PC-9 (cell line): ENCODE measurements at regions not wholly inside any gene's neighbourhood (a gene's known extent, or its start where the extent isn't known, plus 50 kb on each side); places are given as distances from the start of the nearest gene placed in this dataset.

Source experiments
- BruUV-seq: library from RNA; stranded (reverse); fragments of 400-500 nt; replicated peaks from 2 replicates; lab custom pipeline; 2021; lab: Mats Ljungman, UMichigan
- CTCF ChIA-PET: fragments of 300-600 bp; sonication (Branson Sonifier 250); formaldehyde crosslinking; loops from one replicate; lab custom pipeline; 2022; ENCODE audit warnings: antibody characterized with exemption; lab: Charles Lee
- POLR2A ChIA-PET: fragments of 300-600 bp; sonication (Branson Sonifier 250); formaldehyde crosslinking; loops from one replicate; lab custom pipeline; 2022; ENCODE audit warnings: antibody characterized with exemption; ENCODE audit not compliant: unreplicated experiment; lab: Charles Lee
- DNase-seq, 2 experiments: peaks; one replicate each; pipeline versions ENCODE4 v3.0.0 to v3.0.0-alpha.2; 2015 to 2022; ENCODE audit warnings: mixed read lengths in 1 of 2
- H2AFZ ChIP-seq: fragments of 200-600 bp; sonication (generic); 2 replicates; pipeline ENCODE4 v1.8.1; 2017; ENCODE audit warnings: antibody characterized with exemption
- H3F3A ChIP-seq: fragments of 200-600 bp; sonication (generic); 2 replicates; pipeline ENCODE4 v1.8.1; 2017; ENCODE audit warnings: antibody characterized with exemption, mild to moderate bottlenecking, low read depth; ENCODE audit not compliant: insufficient read depth
- H3K27ac ChIP-seq: fragments of 200-600 bp; sonication (generic); 2 replicates; pipeline ENCODE4 v1.6.1; 2016; ENCODE audit warnings: mixed run types
- H3K27me3 ChIP-seq: fragments of 200-600 bp; sonication (generic); 2 replicates; pipeline ENCODE4 v1.6.1; 2016; ENCODE audit warnings: low read depth, mixed run types; ENCODE audit not compliant: insufficient read depth
- H3K36me3 ChIP-seq: fragments of 200-600 bp; sonication (generic); 2 replicates; pipeline ENCODE4 v1.6.1; 2016; ENCODE audit warnings: low read depth, mixed run types
- H3K4me1 ChIP-seq: fragments of 200-600 bp; sonication (generic); replicated peaks from 2 replicates; pipeline ENCODE4 v1.6.1; 2016; ENCODE audit warnings: mixed run types; ENCODE audit not compliant: insufficient read depth
- H3K4me2 ChIP-seq: fragments of 200-600 bp; sonication (generic); 2 replicates; pipeline ENCODE4 v1.6.1; 2017; ENCODE audit warnings: mixed run types
- H3K4me3 ChIP-seq: fragments of 200-600 bp; sonication (generic); 2 replicates; pipeline ENCODE4 v1.6.1; 2016; ENCODE audit warnings: mixed run types
- H3K79me2 ChIP-seq: fragments of 200-600 bp; sonication (generic); 2 replicates; pipeline ENCODE4 v1.6.1; 2017; ENCODE audit warnings: low read depth, mixed run types
- H3K9me2 ChIP-seq: fragments of 200-600 bp; sonication (generic); 2 replicates; pipeline ENCODE4 v1.8.1; 2017; ENCODE audit warnings: mild to moderate bottlenecking; ENCODE audit not compliant: insufficient read depth
- H3K9me3 ChIP-seq: fragments of 200-600 bp; sonication (generic); 2 replicates; pipeline ENCODE4 v1.8.1; 2016; ENCODE audit warnings: low read depth; ENCODE audit not compliant: insufficient read depth
- H4K20me1 ChIP-seq: fragments of 200-600 bp; sonication (generic); 2 replicates; pipeline ENCODE4 v1.8.1; 2017; ENCODE audit not compliant: insufficient read depth
- CTCF ChIP-seq: fragments of 200-600 bp; sonication (generic); conservative IDR thresholded peaks from 2 replicates; pipeline ENCODE4 v1.6.1; 2017; ENCODE audit warnings: mixed run types, antibody characterized with exemption, mild to moderate bottlenecking, moderate library complexity
- EZH2 ChIP-seq: fragments of 200-600 bp; sonication (generic); IDR thresholded peaks from 2 replicates; pipeline ENCODE4 v1.8.0; 2017; ENCODE audit warnings: antibody characterized with exemption, low read depth
- intact Hi-C: fragments of 100-400 bp; cut with micrococcal nuclease; formaldehyde crosslinking; loops from one replicate; pipeline ENCODE4 v1.10.0; 2022; ENCODE audit not compliant: unreplicated experiment

DNA sequence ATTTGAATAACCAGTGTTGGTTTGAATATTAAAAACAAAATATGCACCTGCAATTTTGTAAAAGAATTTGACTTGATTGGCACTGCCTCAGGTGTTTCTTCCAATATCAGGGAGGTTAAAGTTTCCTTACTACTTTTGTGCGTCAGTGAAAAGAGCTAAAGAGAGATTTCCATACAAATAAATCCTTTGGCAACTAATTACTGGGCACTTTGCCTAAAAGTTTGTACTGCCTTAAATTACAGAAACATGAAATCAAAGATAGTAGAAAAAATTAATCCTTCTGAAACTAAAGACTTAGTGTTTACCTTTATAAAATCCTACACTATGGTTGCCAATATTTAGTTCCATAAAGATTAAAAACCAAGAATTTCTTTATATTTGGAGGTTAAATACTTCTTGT lies 72.5 kb downstream of the DNAJB9 start:
- intact Hi-C loops = no loop called here
- Histone ChIP-seq H3F3A (no peaks in the 10 kb centered on the region), H3K4me2 (no peak overlapping the region), H3K27me3 (no peaks in the 10 kb centered on the region), H3K36me3 (no peaks in the 10 kb centered on the region), H3K9me3 (no peaks in the 10 kb centered on the region), H3K27ac (no peak overlapping the region), H3K9me2 (no peaks in the 10 kb centered on the region), H2AFZ (no peak overlapping the region), H3K4me3 (no peak overlapping the region), H4K20me1 (no peaks in the 10 kb centered on the region), H3K4me1 (no peaks in the 10 kb centered on the region), H3K79me2 (no peaks in the 10 kb centered on the region)
- CTCF ChIA-PET = no interaction called here
- BruUV-seq = no TSS peak
- POLR2A ChIA-PET = no interaction called here
- DNase-seq = no peak
- TF ChIP-seq CTCF = no peak
- no peak for TF ChIP-seq EZH2

DNA sequence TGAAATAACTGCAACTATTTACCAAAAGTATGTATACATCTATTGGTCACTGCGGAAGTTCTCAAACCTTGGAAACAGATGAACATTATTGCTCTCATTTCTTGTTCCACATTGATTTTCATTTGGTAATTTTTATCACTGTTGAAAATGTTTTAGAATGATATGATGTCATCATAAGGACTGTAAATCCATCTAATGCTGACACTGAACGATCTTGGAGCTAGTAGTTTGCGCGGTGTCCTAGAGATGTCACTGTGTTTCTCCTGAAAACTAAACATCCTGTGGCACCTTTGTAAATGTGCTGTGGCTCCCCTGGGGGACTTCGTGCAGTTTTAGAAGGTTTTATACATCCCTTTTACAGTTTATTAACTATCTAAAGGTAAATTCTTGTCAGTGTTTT lies 73.5 kb downstream of the DNAJB9 start:
- intact Hi-C loops = no loop called here
- TF ChIP-seq CTCF (no peak), EZH2 (no peak)
- ChIA-PET CTCF (interaction anchor here (0.5 kb wide), 1 partner anchor 12 kb away, joined by 7 read pairs; no protein-coding TSS in a partner anchor), POLR2A (no interaction called here)
- no peaks in the 10 kb centered on the region for H3K9me3 ChIP-seq
- no peaks in the 10 kb centered on the region for H3K4me1 ChIP-seq
- no peak overlapping the region for H2AFZ ChIP-seq
- BruUV-seq = no TSS peak
- no peak for DNase-seq
- H3K4me3 ChIP-seq = no peak overlapping the region
- H3K9me2 ChIP-seq = no peaks in the 10 kb centered on the region
- H3K27ac ChIP-seq = no peak overlapping the region
- H3K79me2 ChIP-seq = no peaks in the 10 kb centered on the region
- no peak overlapping the region for H3K4me2 ChIP-seq
- no peaks in the 10 kb centered on the region for H4K20me1 ChIP-seq
- H3F3A ChIP-seq = no peaks in the 10 kb centered on the region
- no peaks in the 10 kb centered on the region for H3K27me3 ChIP-seq
- H3K36me3 ChIP-seq = no peaks in the 10 kb centered on the region

DNA sequence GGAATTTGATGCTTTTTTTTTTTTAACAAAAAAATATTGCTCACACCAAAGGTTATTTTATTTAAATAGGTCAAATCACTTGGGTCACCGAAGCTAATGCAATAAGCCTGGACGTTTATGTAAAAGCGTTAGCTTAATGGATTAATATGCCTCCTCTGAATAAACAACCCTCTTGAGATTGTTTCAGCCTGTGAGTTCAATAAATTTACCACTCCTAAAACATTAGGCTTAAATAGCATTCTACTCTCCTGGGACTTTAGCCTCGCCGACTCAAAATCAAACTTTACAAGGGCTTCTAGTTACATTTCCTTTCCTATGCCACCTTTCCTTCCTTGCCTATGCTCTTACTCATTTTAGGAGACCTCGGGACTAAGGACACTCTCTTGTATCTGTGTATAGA lies 79.3 kb downstream of the DNAJB9 start:
- H2AFZ ChIP-seq = no peak overlapping the region
- intact Hi-C loops = no loop called here
- H3K9me2 ChIP-seq = no peaks in the 10 kb centered on the region
- peaks cover 7% of the 10 kb centered on the region; the same call in 1 of the 2 replicates for H3K4me1 ChIP-seq
- DNase-seq = no peak
- no peak for TF ChIP-seq EZH2
- no peak for TF ChIP-seq CTCF
- no peaks in the 10 kb centered on the region for H3F3A ChIP-seq
- BruUV-seq = no TSS peak
- H3K4me2 ChIP-seq = no peak overlapping the region
- no peaks in the 10 kb centered on the region for H3K27me3 ChIP-seq
- H3K4me3 ChIP-seq = no peak overlapping the region
- no peaks in the 10 kb centered on the region for H3K36me3 ChIP-seq
- H3K79me2 ChIP-seq = no peaks in the 10 kb centered on the region
- H4K20me1 ChIP-seq = no peaks in the 10 kb centered on the region
- POLR2A ChIA-PET = no interaction called here
- no peak overlapping the region for H3K27ac ChIP-seq
- CTCF ChIA-PET = no interaction called here
- H3K9me3 ChIP-seq = no peaks in the 10 kb centered on the region
